NCI-H2029 (cell line): ENCODE measurements at regions not wholly inside any gene's neighbourhood (a gene's known extent, or its start where the extent isn't known, plus 50 kb on each side); places are given as distances from the start of the nearest gene placed in this dataset.
A peak's percentile ranks its signal among the peaks of the same experiment; 100 is the strongest.
"Not testable (repeated sequence)": the region's sequence is repeated elsewhere in the genome, so short reads cannot be mapped to it uniquely, and the experiment has no call there.

Experiments used
- DNase-seq: peaks from one replicate; lab custom pipeline; 2025; lab: John Stamatoyannopoulos, UW

DNA sequence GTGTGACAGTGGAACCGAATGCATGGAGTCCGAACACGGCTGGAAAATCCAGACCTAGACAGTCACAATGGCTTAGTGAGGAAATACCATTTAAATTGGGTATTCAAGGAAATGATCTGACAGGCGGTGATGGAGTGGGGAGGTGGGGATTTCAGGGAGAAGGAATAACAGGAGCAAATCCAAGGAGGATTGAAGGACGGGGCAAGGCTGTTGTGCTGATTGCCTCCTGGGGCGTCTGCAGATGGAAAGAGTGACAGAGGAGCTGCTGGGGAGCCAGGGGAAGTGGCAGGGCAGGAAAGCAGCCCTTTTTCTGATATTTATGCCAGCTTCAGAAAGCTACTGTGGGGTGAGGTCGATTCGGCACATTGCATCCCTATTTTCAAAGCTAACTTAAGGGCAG is 99.1 kb upstream of the FMN2 start:
- not testable (repeated sequence) for DNase-seq

GRCh38 chr1:239993366-239993765 is 98.3 kb upstream of the FMN2 start:
- DNase-seq, result no peak

DNA sequence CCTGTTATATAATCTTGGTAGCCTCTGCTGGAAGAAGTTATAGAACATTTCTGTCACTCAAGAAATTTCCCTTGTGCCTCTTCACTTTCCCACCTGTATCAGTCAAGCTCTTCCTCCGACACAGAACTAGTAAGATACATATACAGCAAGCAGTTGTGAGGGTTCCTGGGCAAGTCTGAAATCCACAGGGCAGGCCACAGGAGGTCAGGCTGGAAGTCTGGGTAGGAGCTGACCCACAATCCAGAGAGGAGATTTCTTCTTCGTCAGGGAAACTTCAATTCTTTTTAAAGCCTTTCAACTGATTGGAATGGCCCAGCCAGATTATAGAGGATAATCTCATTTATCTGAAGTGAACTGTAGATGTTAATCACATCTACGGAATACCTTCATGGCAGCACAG is 96.4 kb upstream of the FMN2 start:
- no peak for DNase-seq

DNA sequence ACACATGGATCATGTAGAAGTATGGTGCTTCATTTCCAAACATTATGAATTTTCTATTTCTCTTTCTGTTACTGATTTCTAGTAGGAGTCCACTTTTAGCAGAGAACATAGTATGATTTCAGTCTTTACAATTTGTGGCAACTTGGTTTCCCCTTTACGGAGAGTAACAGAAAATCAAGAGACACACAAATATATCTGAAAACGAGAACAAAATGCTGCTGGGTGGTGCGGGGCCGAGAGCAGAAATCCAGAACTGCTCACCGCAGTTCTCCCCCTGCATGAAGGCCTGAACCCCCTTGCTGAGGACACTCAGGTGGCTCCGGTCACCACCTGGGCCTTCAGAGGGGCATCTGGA is 94.5 kb upstream of the FMN2 start:
- no peak for DNase-seq

- DNase-seq, result no peak
Measured at GRCh38 chr1:239997515-239998311, 94.0 kb upstream of the FMN2 start.

DNA sequence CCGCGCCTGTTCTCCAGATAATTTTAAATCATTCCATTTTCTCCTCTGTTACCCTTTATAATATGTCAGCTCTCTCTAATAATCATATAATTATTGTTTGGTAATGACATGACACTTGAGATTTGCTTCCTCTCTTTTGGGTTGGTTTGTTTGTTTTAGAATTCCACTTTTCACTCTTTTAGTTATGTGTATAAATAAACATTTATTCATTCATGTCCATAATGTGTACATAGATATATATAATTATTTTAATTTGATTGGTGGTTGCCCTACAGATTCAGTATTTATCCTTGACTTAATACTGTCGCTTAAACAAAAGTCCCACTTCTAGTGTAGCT is 93.4 kb upstream of the FMN2 start:
- no peak for DNase-seq

DNA sequence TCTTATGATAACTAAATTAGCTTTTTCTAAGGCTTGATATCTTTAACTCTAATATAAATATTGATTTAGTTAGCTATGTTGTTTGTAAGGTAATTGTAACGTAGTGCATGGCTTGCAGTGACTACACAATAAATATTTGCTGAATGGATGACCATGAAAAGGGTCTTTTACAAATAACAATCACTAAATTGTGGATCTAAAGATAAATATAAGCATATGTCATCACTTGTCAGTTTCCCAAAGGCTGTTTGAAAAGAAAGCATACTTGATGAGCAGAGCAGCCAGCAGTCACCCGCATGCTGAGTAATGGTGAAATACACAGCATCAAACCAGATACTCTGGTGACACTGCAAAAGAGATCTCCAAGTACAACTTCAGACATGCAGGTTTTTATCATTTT is 92.5 kb upstream of the FMN2 start:
- DNase-seq, result peak; percentile 6

DNA sequence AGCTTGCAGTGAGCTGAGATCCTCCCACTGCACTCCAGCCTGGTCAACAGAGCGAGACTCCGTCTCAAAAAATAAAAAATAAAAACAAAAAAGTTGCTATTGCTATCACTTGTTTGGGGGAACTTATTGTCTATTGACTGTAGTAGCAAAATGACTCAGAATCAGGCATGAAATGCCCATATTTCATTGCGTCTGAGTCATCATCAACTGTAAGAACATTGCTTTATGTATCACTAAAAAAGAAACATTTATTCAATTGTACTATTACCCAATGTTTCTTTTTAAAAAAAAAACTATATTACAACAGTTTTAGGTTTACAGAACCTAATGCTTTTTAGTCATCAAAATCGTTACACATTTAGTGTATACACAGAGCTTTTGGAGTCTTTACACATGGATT is 91.0 kb upstream of the FMN2 start:
- DNase-seq, result no peak

GRCh38 chr1:240001177-240001740 is 90.4 kb upstream of the FMN2 start:
- no peak for DNase-seq

DNA sequence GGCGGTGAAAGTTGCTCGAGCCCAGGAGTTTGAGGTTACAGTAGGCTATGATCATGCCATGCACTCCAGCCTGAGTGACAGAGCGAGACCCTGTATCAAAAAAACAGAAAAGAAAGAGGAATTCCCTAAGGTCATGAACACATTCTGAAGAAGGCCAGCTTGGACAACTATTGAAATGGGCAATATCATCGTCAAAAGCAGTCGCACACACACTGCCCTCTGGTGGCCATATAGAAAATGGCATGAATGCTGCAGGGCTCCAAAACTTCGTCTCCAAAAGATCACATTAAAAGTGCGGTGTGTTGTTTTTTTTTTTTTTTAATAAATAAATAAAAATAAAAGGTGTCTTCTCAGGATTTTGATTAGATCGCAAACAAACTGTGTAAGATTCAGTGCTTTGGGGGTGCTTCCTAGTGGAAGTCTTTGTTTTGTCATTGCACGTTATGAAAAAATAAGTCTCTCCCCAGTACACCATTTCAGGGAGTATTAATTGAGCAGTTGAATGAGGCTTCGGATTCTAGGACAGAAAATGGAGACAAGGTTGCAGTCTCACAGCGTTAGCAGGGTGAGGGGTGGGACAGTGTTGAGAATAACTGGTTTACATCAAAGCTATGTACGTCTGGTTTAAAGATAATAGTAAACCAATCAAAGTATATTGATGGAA is 87.5 kb upstream of the FMN2 start:
- DNase-seq, result no peak

- DNase-seq, result no peak
Measured at GRCh38 chr1:240005997-240006650, 85.6 kb upstream of the FMN2 start.

GRCh38 chr1:240008298-240008697 is 83.4 kb upstream of the FMN2 start:
- no peak for DNase-seq

DNA sequence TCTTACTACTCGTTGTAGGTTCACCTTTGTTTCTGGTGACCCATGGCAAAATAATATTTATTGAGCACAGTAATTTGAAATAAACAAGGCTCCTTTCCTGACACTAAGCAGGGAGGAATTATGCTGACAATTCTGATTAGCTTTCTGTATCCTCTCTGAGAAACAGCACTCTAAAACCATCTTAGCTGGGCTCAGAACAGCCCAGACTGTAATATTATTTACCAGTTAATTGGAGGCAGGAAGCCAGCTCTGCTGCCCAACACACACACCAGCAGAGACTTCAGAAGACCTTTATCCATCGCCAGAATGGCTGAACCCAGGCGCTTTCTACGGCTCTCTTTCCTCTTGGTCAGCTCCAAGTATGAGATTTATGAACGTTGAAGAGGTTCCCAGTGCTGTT is 77.6 kb upstream of the FMN2 start:
- DNase-seq, result no peak

DNA sequence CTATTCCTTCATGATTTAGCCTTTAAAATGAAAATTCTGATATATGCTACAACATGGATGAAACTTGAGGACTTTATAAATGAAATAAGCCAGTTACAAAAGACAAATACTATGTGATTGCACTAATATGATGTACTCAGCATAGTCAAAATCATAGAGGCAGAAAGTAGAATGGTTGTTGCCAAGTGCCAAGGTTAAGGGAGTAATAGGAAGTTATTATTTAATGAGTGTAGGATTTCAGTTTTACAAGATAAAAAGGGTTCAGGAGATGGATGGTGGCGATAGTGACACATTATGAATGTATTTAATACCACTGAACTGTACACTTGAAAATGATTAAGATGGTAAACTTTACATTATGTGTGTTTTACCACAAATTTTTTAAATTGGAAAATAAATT is 73.1 kb upstream of the FMN2 start:
- no peak for DNase-seq

- no peak for DNase-seq
Measured at GRCh38 chr1:240019524-240019923, 72.2 kb upstream of the FMN2 start.

- DNase-seq, result no peak
Measured at GRCh38 chr1:240020871-240021270, 70.8 kb upstream of the FMN2 start.

DNA sequence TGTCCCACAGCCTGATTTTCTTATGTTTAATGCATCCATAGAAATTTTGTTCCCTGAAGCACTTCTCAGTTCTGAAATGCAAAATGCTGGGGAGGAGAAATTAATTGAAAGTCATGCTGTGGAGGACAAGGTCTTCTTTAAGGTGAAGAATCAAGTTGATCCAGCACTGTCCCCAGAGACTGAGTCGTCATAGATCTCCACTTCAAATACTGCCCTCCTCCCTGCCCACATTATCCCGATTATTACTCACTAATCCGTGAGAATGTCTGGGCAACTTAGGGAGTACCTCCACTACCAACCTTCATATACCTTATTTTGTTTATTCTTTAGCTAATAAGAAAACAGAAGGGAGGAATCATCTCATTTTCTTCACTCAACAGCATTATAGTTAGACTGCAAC is 70.0 kb upstream of the FMN2 start:
- DNase-seq, result no peak

DNA sequence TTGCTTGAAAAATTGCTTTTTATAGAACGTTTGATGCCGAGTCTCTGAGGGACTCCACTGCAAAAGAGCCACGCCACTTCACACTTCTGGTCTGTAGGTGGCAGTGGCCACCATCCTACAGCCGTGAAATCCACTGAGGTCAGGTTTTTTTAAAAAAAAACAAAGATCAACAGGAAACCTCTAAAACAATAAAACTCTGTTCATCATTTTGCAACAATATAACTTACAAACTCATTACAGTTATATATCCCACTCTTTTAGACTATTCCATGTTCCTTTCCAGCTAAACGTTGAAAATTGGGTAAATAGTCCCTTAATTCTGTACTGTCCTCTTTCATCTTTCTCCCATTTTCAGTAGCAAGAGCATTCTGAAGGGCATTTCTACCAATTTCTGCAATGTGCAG is 64.6 kb upstream of the FMN2 start:
- DNase-seq, result peak; percentile 19

DNA sequence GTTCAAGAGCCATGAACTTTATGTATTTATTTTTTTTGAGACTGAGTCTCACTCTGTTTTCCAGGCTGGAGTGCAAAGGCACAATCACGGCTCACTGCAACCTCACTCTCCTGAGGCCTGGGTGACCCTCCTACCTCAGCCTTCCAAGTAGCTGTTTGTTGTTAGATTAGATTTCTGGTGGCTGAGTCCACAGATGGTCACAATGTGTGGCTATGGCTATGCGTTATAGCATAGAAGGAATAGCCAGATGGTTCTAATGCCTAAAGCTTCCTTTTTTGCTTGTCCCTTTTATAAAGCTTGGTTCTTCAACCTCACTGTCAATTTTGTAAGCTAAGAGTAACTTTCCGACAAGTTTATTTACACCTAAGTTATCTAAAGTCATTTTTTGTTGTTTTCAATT is 62.3 kb upstream of the FMN2 start:
- no peak for DNase-seq

- DNase-seq, result no peak
Measured at GRCh38 chr1:240030236-240030635, 61.4 kb upstream of the FMN2 start.

DNA sequence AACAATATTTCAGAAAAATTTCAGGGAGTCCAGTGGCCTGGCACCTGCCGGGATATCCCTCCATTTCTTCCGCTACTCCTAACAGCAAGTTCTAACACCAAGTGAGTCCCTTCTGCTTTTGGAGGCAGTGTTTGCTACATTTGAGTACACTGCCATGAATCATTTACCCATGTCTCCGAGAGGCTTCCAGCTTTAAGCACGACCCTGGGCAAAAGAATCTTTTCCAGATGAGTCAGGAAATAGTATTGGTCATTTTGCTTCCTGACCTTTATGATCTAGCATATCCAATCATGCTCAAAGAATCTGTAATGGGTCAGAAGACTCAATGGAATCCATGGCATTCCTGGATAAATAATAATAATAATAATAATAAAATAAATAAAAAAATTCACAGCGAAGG is 60.7 kb upstream of the FMN2 start:
- DNase-seq, result no peak

DNA sequence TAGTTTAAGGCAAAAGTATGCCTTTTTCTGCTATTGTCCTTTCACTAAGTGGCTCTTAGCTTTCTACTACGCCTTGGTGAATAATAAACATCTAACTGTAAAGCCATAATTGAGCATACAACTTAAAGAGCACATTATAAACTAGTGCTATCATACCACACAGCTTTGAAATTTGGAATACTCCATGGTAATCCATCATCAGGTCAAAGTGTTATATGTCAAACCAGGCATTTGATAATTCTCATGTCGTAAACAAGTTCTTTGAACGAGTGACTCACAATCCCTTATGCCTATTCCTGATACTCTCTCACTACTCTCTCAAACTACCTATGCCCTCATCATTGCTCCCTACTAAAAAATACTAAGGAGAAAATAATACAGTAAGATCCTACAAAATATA is 60.3 kb upstream of the FMN2 start:
- no peak for DNase-seq

- DNase-seq, result no peak
Measured at GRCh38 chr1:240033406-240033805, 58.3 kb upstream of the FMN2 start.
